Retinal pigment epithelial cell (primary cell): ENCODE measurements at regions not wholly inside any gene's neighbourhood (a gene's known extent, or its start where the extent isn't known, plus 50 kb on each side); places are given as distances from the start of the nearest gene placed in this dataset.

Source experiments
- DNase-seq: peaks from one replicate; pipeline ENCODE4 v3.0.0-alpha.2; 2010; ENCODE audit warnings: low read depth
- H3K4me3 ChIP-seq: 2 replicates; pipeline ENCODE4 v1.5.1; 2011; ENCODE audit warnings: mild to moderate bottlenecking, low read length, control low read depth, moderate library complexity
- CTCF ChIP-seq: conservative IDR thresholded peaks from 2 replicates; pipeline ENCODE4 v1.5.1; 2011; ENCODE audit warnings: low read depth, low read length, control low read depth, inconsistent platforms

GRCh38 chr2:239745386-239746227 is 279.5 kb downstream of the NDUFA10 start:
- no peak overlapping the region for H3K4me3 ChIP-seq
- DNase-seq = no peak
- no peak for TF ChIP-seq CTCF

GRCh38 chr2:239744706-239745340 is 280.3 kb downstream of the NDUFA10 start:
- DNase-seq = no peak
- no peak overlapping the region for H3K4me3 ChIP-seq
- no peak for TF ChIP-seq CTCF

- H3K4me3 ChIP-seq = no peak overlapping the region
- no peak for DNase-seq
- TF ChIP-seq CTCF = no peak
Observed at GRCh38 chr2:239743206-239743605, 281.9 kb downstream of the NDUFA10 start.

- no peak overlapping the region for H3K4me3 ChIP-seq
- no peak for DNase-seq
- no peak for TF ChIP-seq CTCF
Observed at GRCh38 chr2:239742377-239742776, 282.8 kb downstream of the NDUFA10 start.

GRCh38 chr2:239739206-239739605 is 285.9 kb downstream of the NDUFA10 start:
- no peak overlapping the region for H3K4me3 ChIP-seq
- DNase-seq = no peak
- TF ChIP-seq CTCF = no peak

GRCh38 chr2:239738159-239738558 is 287.0 kb downstream of the NDUFA10 start:
- H3K4me3 ChIP-seq = no peak overlapping the region
- DNase-seq = no peak
- TF ChIP-seq CTCF = no peak

- DNase-seq = no peak
- H3K4me3 ChIP-seq = no peak overlapping the region
- TF ChIP-seq CTCF = no peak
Observed at GRCh38 chr2:239737144-239737463, 288.0 kb downstream of the NDUFA10 start.
